ENCODE measurements at regions not wholly inside any gene's neighbourhood (a gene's known extent, or its start where the extent isn't known, plus 50 kb on each side); places are given as distances from the start of the nearest gene placed in this dataset.

GRCh38 chr1:164466001-164466421 lies 93.0 kb upstream of the PBX1 start:
- no peak for DNase-seq

GRCh38 chr1:164466429-164466828 lies 92.6 kb upstream of the PBX1 start:
- DNase-seq = no peak

- DNase-seq = no peak
Observed at GRCh38 chr1:164470996-164471395, 88.0 kb upstream of the PBX1 start.

GRCh38 chr1:164472841-164473240 lies 86.1 kb upstream of the PBX1 start:
- no peak for DNase-seq

GRCh38 chr1:164473544-164473943 lies 85.4 kb upstream of the PBX1 start:
- DNase-seq = no peak

DNA sequence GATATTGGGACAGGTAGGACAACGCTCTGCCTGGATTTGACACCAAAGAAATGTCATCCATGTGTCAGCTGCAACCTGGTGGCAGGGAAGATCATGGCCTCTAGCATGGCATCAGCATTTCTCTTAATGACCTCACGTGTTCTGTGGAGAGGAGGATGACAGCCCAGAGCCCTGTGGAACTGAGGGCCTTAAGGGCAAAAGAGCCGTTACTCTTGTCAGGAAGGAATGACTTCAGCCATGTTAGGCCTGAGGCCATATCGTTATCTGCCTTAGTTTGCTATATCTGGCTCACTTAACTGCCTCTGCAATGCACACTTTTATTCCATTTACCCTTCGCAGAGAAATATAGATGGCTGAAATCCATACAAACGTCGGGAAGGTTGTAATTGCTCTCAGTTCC lies 83.2 kb upstream of the PBX1 start:
- DNase-seq = no peak

DNA sequence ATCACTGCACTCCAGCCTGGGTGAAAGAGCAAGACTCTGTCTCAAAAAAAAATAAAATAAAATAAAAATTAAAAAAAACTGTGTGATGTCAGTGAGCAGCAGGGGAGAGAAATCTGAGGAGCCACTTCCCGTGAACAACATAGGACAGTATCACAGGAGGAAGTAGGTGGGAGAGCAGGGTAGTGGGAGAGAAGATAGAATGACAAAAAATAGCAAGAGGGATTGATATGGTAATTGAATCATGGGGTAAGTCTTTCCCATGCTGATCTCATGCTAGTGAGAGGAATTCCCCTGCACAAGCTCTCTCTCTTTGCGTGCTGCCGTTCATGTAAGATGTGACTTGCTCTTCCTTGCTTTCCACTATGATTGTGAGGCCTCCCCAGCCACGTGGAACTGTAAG lies 81.6 kb upstream of the PBX1 start:
- DNase-seq = no peak

- no peak for DNase-seq
Observed at GRCh38 chr1:164479242-164479641, 79.7 kb upstream of the PBX1 start.

GRCh38 chr1:164480285-164480907 lies 78.6 kb upstream of the PBX1 start:
- no peak for DNase-seq

DNA sequence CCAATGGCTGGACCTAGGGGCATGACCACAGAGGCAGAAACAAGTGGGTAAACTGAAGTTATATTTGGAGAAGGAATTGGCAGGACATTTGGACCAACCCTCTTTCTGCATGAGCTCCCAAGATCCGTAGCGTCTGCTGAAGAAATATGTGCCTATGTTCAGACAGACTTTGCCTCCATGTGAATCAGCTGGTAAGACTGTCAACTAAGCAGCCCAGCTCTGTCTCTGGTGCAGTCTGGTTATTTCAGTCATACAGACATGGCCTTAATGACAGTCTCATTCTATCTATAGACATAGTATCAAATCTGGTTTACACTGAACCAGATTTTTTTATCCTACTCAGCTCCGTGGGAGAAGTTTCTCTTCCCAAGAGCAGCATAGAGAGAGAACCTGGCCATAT lies 63.1 kb upstream of the PBX1 start:
- DNase-seq = no peak

- DNase-seq = no peak
Observed at GRCh38 chr1:164498792-164499191, 60.2 kb upstream of the PBX1 start.

- no peak for DNase-seq
Observed at GRCh38 chr1:164504749-164505148, 54.2 kb upstream of the PBX1 start.
